Fibroblast of mammary gland (primary cell): ENCODE measurements at regions not wholly inside any gene's neighbourhood (a gene's known extent, or its start where the extent isn't known, plus 50 kb on each side); places are given as distances from the start of the nearest gene placed in this dataset.
"Not testable (repeated sequence)": the region's sequence is repeated elsewhere in the genome, so short reads cannot be mapped to it uniquely, and the experiment has no call there.

Experiments
- DNase-seq: peaks from one replicate; pipeline ENCODE4 v3.0.0-alpha.2; 2010; ENCODE audit warnings: low read depth
- H3K4me3 ChIP-seq: 2 replicates; pipeline ENCODE4 v1.5.1; 2011; ENCODE audit warnings: low read depth, mild to moderate bottlenecking, low read length, moderate library complexity; ENCODE audit not compliant: control insufficient read depth
- TF ChIP-seq, protein P1 (sequence below): conservative IDR thresholded peaks from 2 replicates; pipeline ENCODE4 v1.5.1; 2011; ENCODE audit warnings: low read depth, low read length, inconsistent platforms; ENCODE audit not compliant: control insufficient read depth, insufficient read depth

DNA sequence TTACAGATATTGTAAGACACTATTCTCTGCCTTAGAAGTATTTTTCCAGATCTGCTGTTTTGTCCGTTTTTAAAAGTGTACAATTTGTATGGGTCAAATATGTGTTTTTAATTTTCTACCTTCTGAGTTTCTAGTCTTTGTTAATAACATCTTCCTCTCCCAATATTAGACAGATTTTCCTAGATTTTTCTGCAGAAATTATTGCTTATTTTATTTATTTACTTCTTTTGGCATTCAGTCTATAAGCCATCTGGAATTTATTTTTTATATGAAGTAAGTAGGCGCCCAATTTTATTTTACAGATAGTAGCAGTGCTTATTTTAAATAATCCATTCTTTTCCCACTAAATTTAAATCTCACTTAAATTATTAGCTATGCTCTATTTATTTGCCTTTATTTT is 103.1 kb upstream of the PLEKHG1 start:
- TF ChIP-seq, protein P1, sequence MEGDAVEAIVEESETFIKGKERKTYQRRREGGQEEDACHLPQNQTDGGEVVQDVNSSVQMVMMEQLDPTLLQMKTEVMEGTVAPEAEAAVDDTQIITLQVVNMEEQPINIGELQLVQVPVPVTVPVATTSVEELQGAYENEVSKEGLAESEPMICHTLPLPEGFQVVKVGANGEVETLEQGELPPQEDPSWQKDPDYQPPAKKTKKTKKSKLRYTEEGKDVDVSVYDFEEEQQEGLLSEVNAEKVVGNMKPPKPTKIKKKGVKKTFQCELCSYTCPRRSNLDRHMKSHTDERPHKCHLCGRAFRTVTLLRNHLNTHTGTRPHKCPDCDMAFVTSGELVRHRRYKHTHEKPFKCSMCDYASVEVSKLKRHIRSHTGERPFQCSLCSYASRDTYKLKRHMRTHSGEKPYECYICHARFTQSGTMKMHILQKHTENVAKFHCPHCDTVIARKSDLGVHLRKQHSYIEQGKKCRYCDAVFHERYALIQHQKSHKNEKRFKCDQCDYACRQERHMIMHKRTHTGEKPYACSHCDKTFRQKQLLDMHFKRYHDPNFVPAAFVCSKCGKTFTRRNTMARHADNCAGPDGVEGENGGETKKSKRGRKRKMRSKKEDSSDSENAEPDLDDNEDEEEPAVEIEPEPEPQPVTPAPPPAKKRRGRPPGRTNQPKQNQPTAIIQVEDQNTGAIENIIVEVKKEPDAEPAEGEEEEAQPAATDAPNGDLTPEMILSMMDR: no peak
- no peak for DNase-seq
- H3K4me3 ChIP-seq: no peak overlapping the region

DNA sequence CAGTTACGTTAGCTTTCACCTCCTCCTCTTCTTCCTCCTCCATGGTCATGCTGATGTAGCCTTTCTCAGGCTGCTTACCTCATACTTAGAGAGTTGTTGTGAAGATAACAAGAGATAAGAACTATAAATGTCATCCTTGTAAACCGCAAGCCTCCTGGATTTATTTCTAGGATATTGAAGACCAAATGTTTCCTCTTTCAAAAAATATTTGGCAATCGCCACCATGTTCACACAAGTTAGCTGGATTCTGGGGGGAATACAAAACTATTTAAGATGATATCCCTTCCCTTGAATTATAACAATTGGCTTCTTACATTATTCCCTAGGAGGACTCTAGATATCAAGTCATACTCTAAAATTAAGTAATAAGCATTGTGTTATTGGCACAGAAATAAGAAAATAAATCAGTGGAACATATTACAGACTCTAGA is 99.8 kb upstream of the PLEKHG1 start:
- no peak overlapping the region for H3K4me3 ChIP-seq
- DNase-seq: no peak
- TF ChIP-seq, protein P1: no peak

- not testable (repeated sequence) for DNase-seq, H3K4me3 ChIP-seq
Measured at GRCh38 chr6:150500568-150500967, 99.1 kb upstream of the PLEKHG1 start.

- DNase-seq: no peak
- TF ChIP-seq, protein P1: no peak
Measured at GRCh38 chr6:150503041-150503440, 96.6 kb upstream of the PLEKHG1 start.

DNA sequence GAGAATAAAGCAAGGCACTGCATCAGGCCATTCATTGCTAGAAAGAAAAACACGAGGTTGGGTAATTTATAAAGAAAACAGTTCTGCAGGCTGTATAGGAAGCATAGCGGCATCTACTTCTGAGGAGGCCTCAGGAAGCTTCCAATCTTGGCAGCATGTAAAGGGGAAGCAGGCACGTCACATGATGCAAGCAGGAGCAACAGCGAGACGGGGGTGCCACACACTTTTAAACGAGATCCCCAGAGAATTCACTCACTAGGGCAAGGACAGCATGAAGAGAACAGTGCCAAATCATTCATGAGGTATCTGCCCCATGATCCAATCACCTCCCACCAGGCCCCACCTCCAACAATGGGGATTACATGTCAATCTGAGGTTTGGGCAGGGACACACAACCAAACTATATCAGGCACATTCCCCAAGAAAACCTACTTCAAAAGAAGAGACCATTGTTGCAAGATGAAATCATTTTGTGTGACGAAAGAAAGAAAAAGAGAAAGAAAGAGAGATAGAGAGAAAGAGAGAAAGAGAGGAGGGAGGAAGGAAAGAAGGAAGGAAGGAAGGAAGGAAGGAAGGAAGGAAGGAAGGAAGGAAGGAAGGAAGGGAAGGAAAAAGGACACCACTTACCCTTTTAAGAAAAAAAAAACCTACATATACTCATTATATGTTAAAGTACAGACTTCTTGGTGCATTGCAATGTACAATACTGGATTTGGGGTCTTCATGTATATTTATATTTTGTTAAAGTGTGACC is 95.9 kb upstream of the PLEKHG1 start:
- TF ChIP-seq, protein P1: no peak
- no peak for DNase-seq
- no peak overlapping the region for H3K4me3 ChIP-seq

More at GRCh38 chr6:150503041-150503440, 96.6 kb upstream of the PLEKHG1 start:
- no peak overlapping the region for H3K4me3 ChIP-seq

DNA sequence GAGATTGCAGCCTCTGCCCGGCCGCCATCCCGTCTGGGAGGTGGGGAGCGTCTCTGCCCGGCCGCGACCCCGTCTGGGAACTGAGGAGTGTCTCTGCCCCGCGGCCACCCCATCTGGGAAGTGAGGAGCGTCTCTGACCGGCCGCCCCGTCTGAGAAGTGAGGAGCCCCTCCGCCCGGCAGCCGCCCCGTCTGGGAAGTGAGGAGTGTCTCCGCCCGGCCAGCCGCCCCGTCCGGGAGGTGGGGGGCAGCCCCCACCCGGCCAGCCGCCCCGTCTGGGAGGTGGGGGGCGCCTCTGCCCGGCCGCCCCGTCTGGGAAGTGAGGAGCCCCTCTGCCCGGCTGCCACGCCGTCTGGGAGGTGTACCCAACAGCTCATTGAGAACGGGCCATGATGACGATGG is 92.3 kb upstream of the PLEKHG1 start:
- not testable (repeated sequence) for DNase-seq, H3K4me3 ChIP-seq

DNA sequence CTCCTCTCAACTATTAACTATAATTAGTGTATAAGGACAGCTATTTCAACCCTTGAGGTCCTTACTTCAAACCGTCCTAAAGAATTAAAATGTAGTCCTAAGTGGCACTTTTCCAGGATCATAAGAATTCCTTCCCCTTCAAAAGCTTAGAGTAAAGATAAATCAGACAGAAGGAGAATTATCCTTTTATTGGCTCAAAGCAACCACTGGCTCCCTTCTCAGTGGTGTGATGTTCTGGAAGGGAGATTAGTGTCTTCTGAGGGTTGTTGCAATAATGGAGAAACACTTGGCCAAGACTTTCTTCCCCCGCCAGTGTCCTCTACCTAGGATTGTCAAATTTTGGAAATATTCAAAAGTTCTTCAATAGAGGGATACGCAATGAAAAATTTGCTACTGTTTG is 89.1 kb upstream of the PLEKHG1 start:
- DNase-seq: no peak
- TF ChIP-seq, protein P1: no peak

DNA sequence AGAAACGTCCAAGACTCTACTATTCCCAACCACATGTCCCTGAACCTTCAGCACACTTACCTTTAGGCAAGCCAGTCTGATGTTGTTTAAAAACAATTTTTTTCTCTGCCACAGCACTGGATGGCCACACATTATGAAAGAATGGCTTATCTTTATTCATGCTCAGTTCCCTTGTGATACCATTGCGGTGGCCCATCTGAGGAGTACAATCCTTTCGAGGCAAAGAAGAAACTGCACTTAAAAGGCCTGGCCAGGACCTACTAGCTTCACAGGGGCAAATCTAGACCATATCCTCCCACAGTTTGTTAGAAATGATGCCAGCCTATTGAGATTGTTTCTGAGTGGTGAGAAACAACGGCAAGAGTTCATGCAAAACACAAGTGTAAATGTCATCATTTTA is 88.4 kb upstream of the PLEKHG1 start:
- TF ChIP-seq, protein P1: no peak
- no peak for DNase-seq
- H3K4me3 ChIP-seq: no peak overlapping the region

More for the DNA sequence above, 89.1 kb upstream of the PLEKHG1 start:
- H3K4me3 ChIP-seq: no peak overlapping the region
